Upper lobe of right lung (tissue), 1 donor: ENCODE measurements at regions not wholly inside any gene's neighbourhood (a gene's known extent, or its start where the extent isn't known, plus 50 kb on each side); places are given as distances from the start of the nearest gene placed in this dataset.

Source experiments
- ATAC-seq: fragments of 200-7000 bp; cut with Tn5 transposase; one replicate; pipeline ENCODE4 v1.9.1; 2020; ENCODE audit warnings: mild to moderate bottlenecking, moderate library complexity
- DNase-seq: peaks from one replicate; pipeline ENCODE4 v3.0.0-alpha.2; 2020
- H3K27ac ChIP-seq: fragments of 200-600 bp; one replicate; pipeline ENCODE4 v1.8.0; 2022
- H3K27me3 ChIP-seq: fragments of 200-600 bp; one replicate; pipeline ENCODE4 v1.8.0; 2022; ENCODE audit warnings: mild to moderate bottlenecking
- H3K36me3 ChIP-seq: fragments of 200-600 bp; one replicate; pipeline ENCODE4 v1.8.0; 2022
- H3K4me1 ChIP-seq: fragments of 200-600 bp; one replicate; pipeline ENCODE4 v1.8.0; 2022
- H3K4me3 ChIP-seq: fragments of 200-600 bp; one replicate; pipeline ENCODE4 v1.8.0; 2022; ENCODE audit warnings: mild to moderate bottlenecking
- H3K9me3 ChIP-seq: fragments of 200-600 bp; one replicate; pipeline ENCODE4 v1.8.0; 2022
- intact Hi-C: fragments of 100-400 bp; cut with DNase I; formaldehyde crosslinking; loops from one replicate; pipeline ENCODE4 v1.11.0; 2022
- TF ChIP-seq, protein P1 (sequence below): fragments of 200-600 bp; IDR thresholded peaks from one replicate; pipeline ENCODE4 v1.8.0; 2022; ENCODE audit warnings: antibody characterized with exemption
- donor health status: DM: no; HTN: yes; CAD: no; lungs with severe emphysema.

DNA sequence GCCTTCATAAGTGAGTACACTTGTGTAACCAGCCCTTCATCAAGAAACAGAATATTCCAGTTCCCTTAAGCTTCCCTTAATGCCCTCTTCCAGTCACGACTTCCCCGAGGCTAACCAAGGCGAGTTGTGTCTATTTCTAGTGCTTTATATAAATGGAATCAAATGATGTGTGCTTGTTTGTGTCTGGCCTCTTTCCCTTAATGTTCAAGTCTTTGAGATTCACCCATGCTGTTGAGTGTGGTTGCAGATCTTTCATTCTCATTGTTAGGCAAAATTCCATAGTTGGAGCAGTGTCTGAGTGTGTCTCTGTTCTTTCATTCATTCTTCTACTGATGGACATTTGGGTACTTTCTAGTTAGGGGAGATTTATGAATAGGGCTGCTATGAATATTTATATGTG is 135.0 kb downstream of the CEBPB start:
- DNase-seq: no peak
- H3K27me3 ChIP-seq: no peaks in the 10 kb centered on the region
- no peak overlapping the region for H3K4me3 ChIP-seq
- TF ChIP-seq, protein P1, sequence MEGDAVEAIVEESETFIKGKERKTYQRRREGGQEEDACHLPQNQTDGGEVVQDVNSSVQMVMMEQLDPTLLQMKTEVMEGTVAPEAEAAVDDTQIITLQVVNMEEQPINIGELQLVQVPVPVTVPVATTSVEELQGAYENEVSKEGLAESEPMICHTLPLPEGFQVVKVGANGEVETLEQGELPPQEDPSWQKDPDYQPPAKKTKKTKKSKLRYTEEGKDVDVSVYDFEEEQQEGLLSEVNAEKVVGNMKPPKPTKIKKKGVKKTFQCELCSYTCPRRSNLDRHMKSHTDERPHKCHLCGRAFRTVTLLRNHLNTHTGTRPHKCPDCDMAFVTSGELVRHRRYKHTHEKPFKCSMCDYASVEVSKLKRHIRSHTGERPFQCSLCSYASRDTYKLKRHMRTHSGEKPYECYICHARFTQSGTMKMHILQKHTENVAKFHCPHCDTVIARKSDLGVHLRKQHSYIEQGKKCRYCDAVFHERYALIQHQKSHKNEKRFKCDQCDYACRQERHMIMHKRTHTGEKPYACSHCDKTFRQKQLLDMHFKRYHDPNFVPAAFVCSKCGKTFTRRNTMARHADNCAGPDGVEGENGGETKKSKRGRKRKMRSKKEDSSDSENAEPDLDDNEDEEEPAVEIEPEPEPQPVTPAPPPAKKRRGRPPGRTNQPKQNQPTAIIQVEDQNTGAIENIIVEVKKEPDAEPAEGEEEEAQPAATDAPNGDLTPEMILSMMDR: no peak
- ATAC-seq: no peak
- H3K27ac ChIP-seq: no peak overlapping the region
- H3K36me3 ChIP-seq: no peaks in the 10 kb centered on the region
- peaks cover 23% of the 10 kb centered on the region for H3K4me1 ChIP-seq
- intact Hi-C loops: no loop called here
- no peaks in the 10 kb centered on the region for H3K9me3 ChIP-seq

DNA sequence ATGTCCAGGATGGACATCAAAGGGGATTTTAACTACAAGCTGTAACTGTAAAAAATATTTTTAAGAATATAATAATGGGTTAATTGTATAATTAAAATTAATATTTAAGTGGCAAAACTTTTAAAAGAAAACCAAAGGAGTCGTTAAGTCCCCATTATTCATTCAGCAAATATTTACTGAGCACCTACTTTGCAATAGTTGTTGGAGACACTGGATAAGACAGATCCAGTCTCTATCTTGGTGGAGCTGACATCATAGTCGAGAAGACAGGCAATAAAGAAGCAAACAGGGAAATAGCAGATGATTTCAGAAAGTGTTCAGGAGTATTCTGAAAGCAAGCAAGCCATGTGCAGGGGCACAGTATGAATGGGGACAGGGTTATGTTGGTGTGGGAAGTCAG is 137.0 kb downstream of the CEBPB start:
- Histone ChIP-seq H3K36me3 (no peaks in the 10 kb centered on the region), H3K9me3 (no peaks in the 10 kb centered on the region), H3K4me3 (no peak overlapping the region), H3K27me3 (no peaks in the 10 kb centered on the region), H3K27ac (no peak overlapping the region), H3K4me1 (peaks cover 14% of the 10 kb centered on the region)
- intact Hi-C loops: no loop called here
- ATAC-seq (no peak), DNase-seq (no peak)
- TF ChIP-seq, protein P1: no peak

DNA sequence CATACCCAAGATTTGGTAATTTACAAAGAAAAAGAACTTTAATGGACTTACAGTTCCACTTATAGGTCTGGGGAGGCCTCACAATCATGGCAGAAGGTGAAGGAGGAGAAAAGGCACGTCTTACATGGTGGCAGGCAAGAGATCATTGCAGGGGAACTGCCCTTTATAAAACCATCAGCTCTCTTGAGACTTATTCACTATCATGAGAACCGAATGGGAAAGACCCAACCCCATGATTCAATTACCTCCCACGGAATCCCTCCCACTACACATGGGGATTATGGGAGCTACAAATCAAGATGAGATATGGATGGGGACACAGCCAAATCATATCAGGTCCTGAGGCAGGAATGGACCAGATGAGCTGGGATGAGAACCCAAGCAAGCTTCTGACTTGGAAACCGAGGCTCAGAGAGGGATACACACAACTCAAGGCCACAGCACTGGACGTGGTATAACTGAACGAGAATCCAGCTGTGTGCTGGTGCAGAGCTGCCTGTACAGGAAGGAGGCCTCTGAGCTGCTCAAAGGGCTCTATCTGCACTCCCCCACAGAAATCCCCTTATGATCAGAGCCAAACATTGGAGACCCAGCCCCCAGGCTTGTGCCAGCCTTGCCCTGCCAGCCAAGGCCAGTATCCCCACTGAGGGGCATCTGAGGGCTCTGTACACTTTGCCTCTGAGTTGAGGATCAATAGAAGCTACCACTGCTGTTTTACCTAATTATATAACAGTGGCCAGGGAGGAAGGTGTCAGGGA is 137.8 kb downstream of the CEBPB start:
- Histone ChIP-seq H3K4me3 (no peak overlapping the region), H3K4me1 (peaks cover 14% of the 10 kb centered on the region), H3K27me3 (no peaks in the 10 kb centered on the region), H3K36me3 (no peaks in the 10 kb centered on the region), H3K27ac (no peak overlapping the region), H3K9me3 (no peaks in the 10 kb centered on the region)
- DNase-seq (no peak), ATAC-seq (no peak)
- TF ChIP-seq, protein P1: no peak
- intact Hi-C loops: no loop called here

DNA sequence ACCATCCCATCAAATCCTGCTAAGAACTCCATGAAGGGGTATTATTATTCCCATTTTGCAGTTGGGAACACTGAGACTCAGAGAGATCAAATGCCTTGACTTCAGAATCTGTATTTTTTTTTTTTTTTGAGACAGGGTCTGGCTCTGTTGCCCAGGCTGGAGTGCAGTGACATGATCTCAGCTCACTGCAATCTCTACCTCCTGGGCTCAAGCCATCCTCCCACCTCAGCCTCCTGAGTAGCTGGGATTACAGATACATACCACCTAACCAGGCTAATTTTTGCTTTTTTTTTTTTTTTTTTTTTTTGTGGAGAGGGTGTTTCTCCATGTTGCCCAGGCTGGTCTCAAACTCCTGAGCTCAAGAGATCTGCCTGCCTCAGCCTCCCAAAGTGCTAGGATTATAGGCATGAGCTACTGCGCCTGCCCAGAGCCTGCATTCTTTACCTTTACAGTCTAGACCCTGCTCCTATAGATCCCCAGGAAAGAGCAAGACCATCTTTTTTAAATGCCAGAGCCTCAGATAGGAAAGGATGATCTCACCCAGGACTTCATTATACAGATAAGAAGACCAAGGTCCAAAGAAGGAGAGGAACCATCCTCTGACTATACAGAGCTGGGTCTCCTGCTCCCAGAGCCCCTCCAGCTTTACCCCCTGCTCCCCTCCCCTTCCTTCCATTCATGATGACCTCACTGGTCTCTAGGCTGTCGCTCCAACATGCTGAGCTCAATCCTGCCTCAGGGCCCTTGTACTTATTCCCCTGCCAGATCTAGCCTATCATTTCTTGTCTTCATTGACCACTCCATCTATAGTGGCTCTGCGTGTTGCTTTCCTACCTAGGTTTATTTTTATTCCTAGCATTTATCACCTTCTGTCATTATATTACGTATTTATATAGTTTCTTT is 138.6 kb downstream of the CEBPB start:
- H3K36me3 ChIP-seq: no peaks in the 10 kb centered on the region
- intact Hi-C loops: no loop called here
- ATAC-seq: no peak
- H3K27ac ChIP-seq: no peak overlapping the region
- peaks cover 10% of the 10 kb centered on the region for H3K4me1 ChIP-seq
- no peaks in the 10 kb centered on the region for H3K27me3 ChIP-seq
- TF ChIP-seq, protein P1: no peak
- no peak for DNase-seq
- H3K9me3 ChIP-seq: no peaks in the 10 kb centered on the region
- H3K4me3 ChIP-seq: no peak overlapping the region

DNA sequence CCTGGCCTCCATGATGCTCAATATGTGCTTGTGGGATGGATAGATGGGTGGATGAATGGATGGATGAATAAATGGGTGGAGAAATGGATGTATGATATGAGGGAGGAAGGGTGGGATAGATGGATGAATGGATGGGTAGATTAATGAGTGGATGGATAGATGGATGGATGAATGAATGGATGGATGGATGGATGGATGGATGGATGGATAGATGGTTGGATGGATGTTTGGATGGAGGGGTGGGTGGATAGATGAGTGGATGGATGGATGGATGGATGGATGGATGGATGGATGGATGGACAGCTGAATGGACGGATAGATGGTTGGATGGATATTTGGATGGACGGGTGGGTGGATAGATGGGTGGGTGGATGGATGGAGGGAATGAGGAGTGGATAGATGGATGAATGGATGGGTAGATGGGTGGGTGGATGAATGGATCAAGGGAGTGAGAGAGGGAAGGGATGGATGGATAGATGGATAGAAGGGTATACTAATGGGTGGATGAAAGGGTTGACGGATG is 139.4 kb downstream of the CEBPB start:
- no peak overlapping the region for H3K4me3 ChIP-seq
- ATAC-seq (no peak), DNase-seq (no peak)
- peaks cover 9% of the 10 kb centered on the region for H3K4me1 ChIP-seq
- H3K9me3 ChIP-seq: no peaks in the 10 kb centered on the region
- no peaks in the 10 kb centered on the region for H3K36me3 ChIP-seq
- intact Hi-C loops: no loop called here
- H3K27ac ChIP-seq: no peak overlapping the region
- no peaks in the 10 kb centered on the region for H3K27me3 ChIP-seq
- TF ChIP-seq, protein P1: no peak
